GM23338 (cell line): ENCODE measurements at regions not wholly inside any gene's neighbourhood (a gene's known extent, or its start where the extent isn't known, plus 50 kb on each side); places are given as distances from the start of the nearest gene placed in this dataset.

Source experiments
- ATAC-seq: fragments of 200-7000 bp; cut with Tn5 transposase; 3 replicates; pipeline ENCODE4 v1.9.1; 2020
- DNase-seq: peaks from one replicate; pipeline ENCODE4 v3.0.0-alpha.2; 2015; ENCODE audit warnings: low spot score
- H2AFZ ChIP-seq: fragments of 200-600 bp; sonication (generic); 2 replicates; pipeline ENCODE4 v1.8.0; 2016; ENCODE audit warnings: antibody characterized with exemption, mild to moderate bottlenecking, moderate library complexity
- H3F3A ChIP-seq: fragments of 200-600 bp; sonication (generic); replicated peaks from 2 replicates; pipeline ENCODE4 v1.8.0; 2017; ENCODE audit warnings: antibody characterized with exemption, mixed run types, low read depth
- H3K27ac ChIP-seq: fragments of 200-600 bp; sonication (generic); 2 replicates; pipeline ENCODE4 v1.6.1; 2016; ENCODE audit warnings: low read depth
- H3K27me3 ChIP-seq: fragments of 200-600 bp; sonication (generic); 2 replicates; pipeline ENCODE4 v1.8.0; 2016; ENCODE audit warnings: mild to moderate bottlenecking, mixed run types, moderate library complexity; ENCODE audit not compliant: insufficient read depth
- H3K36me3 ChIP-seq: fragments of 200-600 bp; sonication (generic); 2 replicates; pipeline ENCODE4 v1.8.0; 2016; ENCODE audit warnings: mild to moderate bottlenecking; ENCODE audit not compliant: insufficient read depth
- H3K4me1 ChIP-seq: fragments of 200-600 bp; sonication (generic); 2 replicates; pipeline ENCODE4 v1.8.0; 2016; ENCODE audit warnings: mild to moderate bottlenecking, moderate library complexity; ENCODE audit not compliant: insufficient read depth
- H3K4me2 ChIP-seq: fragments of 200-600 bp; sonication (generic); 2 replicates; pipeline ENCODE4 v1.7.1; 2017; ENCODE audit warnings: mixed run types
- H3K4me3 ChIP-seq: fragments of 200-600 bp; sonication (generic); 2 replicates; pipeline ENCODE4 v1.6.1; 2016; ENCODE audit warnings: mixed run types
- H3K79me2 ChIP-seq: fragments of 200-600 bp; sonication (generic); replicated peaks from 2 replicates; pipeline ENCODE4 v1.8.0; 2017; ENCODE audit warnings: mild to moderate bottlenecking; ENCODE audit not compliant: insufficient read depth
- H3K9me2 ChIP-seq: fragments of 200-600 bp; sonication (generic); 2 replicates; pipeline ENCODE4 v1.8.0; 2017; ENCODE audit not compliant: insufficient read depth
- H4K20me1 ChIP-seq: fragments of 200-600 bp; sonication (generic); replicated peaks from 2 replicates; pipeline ENCODE4 v1.8.0; 2017; ENCODE audit warnings: mild to moderate bottlenecking; ENCODE audit not compliant: insufficient read depth
- H3K27ac Mint-ChIP-seq: 2 replicates; pipeline ENCODE4 v1.8.0; 2020; ENCODE audit warnings: inconsistent platforms, mild to moderate bottlenecking, moderate library complexity, mixed read lengths
- H3K27me3 Mint-ChIP-seq: 3 replicates; pipeline ENCODE4 v1.8.0; 2022; ENCODE audit warnings: low read depth, mild to moderate bottlenecking, moderate library complexity, mixed read lengths, inconsistent platforms; ENCODE audit not compliant: insufficient read depth, poor library complexity
- H3K36me3 Mint-ChIP-seq: 3 replicates; pipeline ENCODE4 v1.8.0; 2021; ENCODE audit warnings: low read depth, mild to moderate bottlenecking, inconsistent platforms, moderate library complexity, mixed read lengths
- H3K4me1 Mint-ChIP-seq: 3 replicates; pipeline ENCODE4 v1.8.0; 2020; ENCODE audit warnings: mild to moderate bottlenecking, inconsistent platforms, mixed read lengths
- H3K4me3 Mint-ChIP-seq: 3 replicates; pipeline ENCODE4 v1.8.0; 2021; ENCODE audit warnings: moderate library complexity, mild to moderate bottlenecking, inconsistent platforms, mixed read lengths
- H3K9me3 Mint-ChIP-seq: 3 replicates; pipeline ENCODE4 v1.8.0; 2020; ENCODE audit warnings: moderate library complexity, mild to moderate bottlenecking, inconsistent platforms, mixed read lengths
- CREB1 ChIP-seq: fragments of 250-450 bp; sonication (Bioruptor Pico); IDR thresholded peaks from 2 replicates; pipeline ENCODE4 v1.5.0; 2020; ENCODE audit warnings: low read depth, mild to moderate bottlenecking, moderate library complexity
- CTCF ChIP-seq, 2 experiments: fragments of 200-600 bp in 1 of 2; sonication (generic) in 1 of 2; conservative IDR thresholded peaks; 2 replicates each; pipeline versions ENCODE4 v1.5.1 to v1.6.1; 2016 to 2017; ENCODE audit warnings: antibody characterized with exemption in 2 of 2, low read depth in 2 of 2, mild to moderate bottlenecking in 2 of 2, moderate library complexity in 1 of 2
- ETS1 ChIP-seq: IDR thresholded peaks from 2 replicates; pipeline ENCODE4 v1.6.1; 2016; ENCODE audit warnings: antibody characterized with exemption
- EZH2 ChIP-seq: fragments of 200-600 bp; sonication (generic); IDR thresholded peaks from one replicate; pipeline ENCODE4 v1.8.0; 2017; ENCODE audit warnings: antibody characterized with exemption, mild to moderate bottlenecking, low read depth; ENCODE audit not compliant: unreplicated experiment
- EZH2phosphoT487 ChIP-seq: fragments of 200-600 bp; sonication (generic); IDR thresholded peaks from one replicate; pipeline ENCODE4 v1.8.1; 2018; ENCODE audit warnings: antibody characterized with exemption; ENCODE audit not compliant: unreplicated experiment
- JUNB ChIP-seq: IDR thresholded peaks from one replicate; pipeline ENCODE4 v1.6.1; 2016; ENCODE audit warnings: antibody characterized with exemption; ENCODE audit not compliant: unreplicated experiment
- NANOG ChIP-seq: IDR thresholded peaks from 2 replicates; pipeline ENCODE4 v1.6.1; 2016; ENCODE audit warnings: antibody characterized with exemption, borderline replicate concordance
- POLR2AphosphoS5 ChIP-seq: IDR thresholded peaks from 2 replicates; pipeline ENCODE4 v1.6.1; 2016; ENCODE audit warnings: antibody characterized with exemption, low read depth
- STAT1 ChIP-seq: IDR thresholded peaks from one replicate; pipeline ENCODE4 v1.6.1; 2016; ENCODE audit warnings: antibody characterized with exemption; ENCODE audit not compliant: unreplicated experiment
- ZNF114 ChIP-seq: fragments of 250-450 bp; sonication (Bioruptor Pico); IDR thresholded peaks from 2 replicates; pipeline ENCODE4 v1.5.0; 2020; ENCODE audit warnings: mild to moderate bottlenecking, moderate library complexity
- ZNF331 ChIP-seq: fragments of 250-450 bp; sonication (Bioruptor Pico); IDR thresholded peaks from 2 replicates; pipeline ENCODE4 v1.5.0; 2020; ENCODE audit warnings: low read depth, mild to moderate bottlenecking, moderate library complexity
- ZNF462 ChIP-seq: fragments of 250-450 bp; sonication (Bioruptor Pico); IDR thresholded peaks from 2 replicates; pipeline ENCODE4 v1.5.0; 2020; ENCODE audit warnings: mild to moderate bottlenecking, moderate library complexity

- Mint-ChIP-seq H3K4me3 (no peak overlapping the region), H3K4me1 (no peaks in the 10 kb centered on the region), H3K27ac (no peak overlapping the region), H3K27me3 (no peaks in the 10 kb centered on the region), H3K36me3 (no peaks in the 10 kb centered on the region; the same call in 2 of the 3 replicates), H3K9me3 (peaks cover 2% of the 10 kb centered on the region; the same call in 1 of the 3 replicates)
- Histone ChIP-seq H3K9me2 (no peaks in the 10 kb centered on the region), H3K36me3 (no peaks in the 10 kb centered on the region), H3K4me2 (no peak overlapping the region), H3F3A (no peaks in the 10 kb centered on the region), H3K79me2 (no peaks in the 10 kb centered on the region), H2AFZ (no peak overlapping the region), H3K27ac (no peak overlapping the region), H3K4me1 (no peaks in the 10 kb centered on the region), H3K27me3 (no peaks in the 10 kb centered on the region), H4K20me1 (no peaks in the 10 kb centered on the region), H3K4me3 (no peak overlapping the region)
- ATAC-seq: no peak
- DNase-seq: no peak
- TF ChIP-seq POLR2AphosphoS5: no peak
- no peak for TF ChIP-seq CTCF (conservative IDR thresholded peaks at IDR 0.05; ENCODE audit: low read depth in 2 of 2)
Measured at GRCh38 chrX:11992271-11992670, 146.0 kb upstream of the FRMPD4 start.

GRCh38 chrX:11995146-11995545 lies 143.1 kb upstream of the FRMPD4 start:
- no peaks in the 10 kb centered on the region for H3K79me2 ChIP-seq
- H4K20me1 ChIP-seq: no peaks in the 10 kb centered on the region
- DNase-seq (no peak), ATAC-seq (no peak)
- no peak overlapping the region for H2AFZ ChIP-seq
- no peak overlapping the region for H3K4me3 ChIP-seq
- H3K27me3 ChIP-seq: no peaks in the 10 kb centered on the region
- no peaks in the 10 kb centered on the region for H3K9me2 ChIP-seq
- Mint-ChIP-seq H3K27me3 (no peaks in the 10 kb centered on the region), H3K4me3 (no peak overlapping the region), H3K27ac (no peak overlapping the region), H3K36me3 (no peaks in the 10 kb centered on the region), H3K4me1 (no peaks in the 10 kb centered on the region), H3K9me3 (no peaks in the 10 kb centered on the region)
- no peaks in the 10 kb centered on the region for H3F3A ChIP-seq
- no peak overlapping the region for H3K4me2 ChIP-seq
- H3K36me3 ChIP-seq: no peaks in the 10 kb centered on the region
- no peak overlapping the region for H3K27ac ChIP-seq
- H3K4me1 ChIP-seq: no peaks in the 10 kb centered on the region
- TF ChIP-seq ETS1: no peak
- no peak for TF ChIP-seq JUNB
- no peak for TF ChIP-seq POLR2AphosphoS5
- TF ChIP-seq ZNF462 (CRISPR knock-in tag): no peak
- TF ChIP-seq ZNF331 (CRISPR knock-in tag): no peak
- TF ChIP-seq EZH2: no peak
- no peak for TF ChIP-seq EZH2phosphoT487
- no peak for TF ChIP-seq CREB1
- TF ChIP-seq ZNF114 (CRISPR knock-in tag): no peak
- no peak for TF ChIP-seq NANOG
- no peak for TF ChIP-seq CTCF (conservative IDR thresholded peaks at IDR 0.05; ENCODE audit: low read depth in 2 of 2)
- TF ChIP-seq STAT1: no peak
